NCI-H226 (cell line): ENCODE measurements at regions not wholly inside any gene's neighbourhood (a gene's known extent, or its start where the extent isn't known, plus 50 kb on each side); places are given as distances from the start of the nearest gene placed in this dataset.

Experiments used
- DNase-seq: peaks from one replicate; pipeline ENCODE4 v3.0.0-alpha.2; 2015

- DNase-seq, result no peak
Measured at GRCh38 chr2:236719192-236719635, 149.6 kb downstream of the ACKR3 start.

GRCh38 chr2:236720974-236721540 lies 151.4 kb downstream of the ACKR3 start:
- DNase-seq, result no peak

DNA sequence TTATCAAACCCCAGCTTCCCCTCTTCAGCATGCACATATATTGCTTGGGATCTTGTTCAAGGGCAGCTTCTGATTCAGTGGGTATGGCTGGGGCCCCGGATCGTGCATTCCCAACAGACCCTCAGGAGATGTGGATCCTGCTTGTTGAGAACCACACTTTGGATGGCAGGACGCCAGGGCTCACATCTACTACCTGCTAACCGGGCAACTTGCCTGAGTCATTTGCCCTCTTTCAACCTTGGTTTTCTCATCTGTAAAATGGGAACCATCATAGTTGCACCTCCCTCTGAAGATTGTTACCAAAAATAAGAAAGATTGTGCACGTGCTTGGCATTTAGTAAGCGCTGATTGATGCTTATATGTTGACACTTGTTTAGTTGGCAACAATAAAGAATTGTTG lies 154.6 kb downstream of the ACKR3 start:
- DNase-seq, result no peak

DNA sequence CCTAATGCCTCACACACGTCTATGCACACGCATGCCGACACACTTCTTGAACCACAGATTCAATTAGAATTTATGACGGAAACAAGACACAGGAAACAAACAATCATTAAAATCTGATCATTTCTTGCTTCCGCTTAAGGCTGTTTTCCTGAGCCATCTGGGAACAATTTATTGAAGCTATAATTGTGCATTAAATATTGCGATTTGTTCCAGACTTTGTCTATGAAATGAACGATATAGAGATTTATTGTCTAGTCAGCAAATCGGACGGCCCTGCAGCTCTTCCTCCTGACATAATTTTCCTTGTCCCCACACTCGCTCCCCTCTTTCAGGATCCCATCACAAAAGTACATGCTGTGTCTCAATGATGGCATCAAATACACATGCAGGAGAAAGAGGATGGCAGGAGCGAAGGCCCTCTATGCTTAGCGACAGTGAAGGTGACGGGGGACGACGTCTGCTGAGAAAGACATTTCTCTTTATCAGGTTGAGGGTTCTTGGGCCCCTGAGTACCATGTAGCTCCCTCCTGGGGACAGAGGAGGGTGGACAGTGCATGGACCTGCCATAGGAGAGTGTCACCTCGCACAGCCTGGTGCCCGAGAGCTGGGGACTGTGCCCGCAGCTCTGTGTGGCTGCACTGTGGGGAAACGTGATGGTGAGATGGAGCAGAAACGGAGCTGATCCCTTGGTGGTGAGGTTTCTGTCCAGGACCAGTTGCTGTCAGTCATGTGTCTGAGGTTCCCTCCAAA lies 157.3 kb downstream of the ACKR3 start:
- DNase-seq, result no peak

GRCh38 chr2:236728916-236729670 lies 159.5 kb downstream of the ACKR3 start:
- no peak for DNase-seq

DNA sequence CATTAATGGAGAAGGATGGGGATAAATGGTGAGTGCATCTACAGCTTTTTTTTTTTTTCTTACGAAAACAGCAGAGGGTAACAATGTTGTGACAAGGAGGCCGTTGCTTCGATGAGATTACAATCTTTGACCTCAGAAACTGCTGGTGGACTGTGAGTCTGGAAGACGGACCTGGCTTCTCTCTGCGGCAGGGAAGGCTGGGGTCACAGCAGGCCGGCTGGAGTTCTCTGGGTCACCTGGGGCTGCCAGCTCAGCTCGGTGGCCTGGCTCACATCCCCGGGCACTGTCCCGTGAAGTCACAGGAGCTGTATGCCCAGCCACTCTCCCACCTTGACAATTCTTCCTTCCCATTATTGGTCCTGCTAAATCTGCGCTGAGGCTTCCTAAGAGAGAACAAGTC lies 160.8 kb downstream of the ACKR3 start:
- DNase-seq, result no peak

GRCh38 chr2:236731767-236732580 lies 162.3 kb downstream of the ACKR3 start:
- no peak for DNase-seq

DNA sequence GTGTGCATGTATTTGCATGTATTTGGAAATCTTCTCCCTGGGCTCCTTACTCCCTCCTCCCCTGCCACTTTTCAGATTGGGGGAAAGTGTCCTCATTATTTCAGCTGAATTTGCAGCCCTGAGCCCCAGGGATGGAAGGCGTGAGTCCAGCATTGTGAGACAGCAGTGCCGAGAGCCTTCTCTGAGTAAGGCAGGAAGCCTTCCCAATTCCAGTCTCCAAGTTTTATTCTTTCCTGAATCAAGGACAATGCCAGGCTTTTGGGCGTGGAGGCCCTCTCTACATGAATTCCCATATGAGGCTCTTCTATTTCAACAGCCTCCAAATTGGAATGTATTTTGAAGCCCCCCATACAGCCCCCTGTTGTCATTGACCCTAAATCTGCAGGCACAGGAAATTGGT lies 163.5 kb downstream of the ACKR3 start:
- no peak for DNase-seq

- DNase-seq, result no peak
Measured at GRCh38 chr2:236735825-236736238, 166.2 kb downstream of the ACKR3 start.

DNA sequence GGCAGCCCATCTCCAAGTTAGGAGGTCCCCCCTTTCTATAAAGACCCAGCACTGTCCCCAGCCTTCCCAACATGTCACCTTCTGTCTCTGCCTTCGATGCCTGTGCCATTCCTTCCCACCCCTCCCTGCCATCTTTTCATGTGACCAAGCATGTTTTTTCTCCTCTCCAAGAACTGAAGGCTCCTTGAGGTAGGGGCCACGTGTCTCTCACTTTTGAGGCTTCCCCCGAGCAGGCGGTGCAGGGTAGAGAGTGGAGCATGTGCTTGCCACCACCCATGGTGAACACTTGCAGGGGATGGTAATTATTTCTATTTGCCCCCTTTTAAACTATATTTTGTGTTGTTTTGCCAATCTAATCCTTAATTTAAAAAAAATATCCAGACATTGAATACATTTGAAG lies 168.4 kb downstream of the ACKR3 start:
- DNase-seq, result no peak

DNA sequence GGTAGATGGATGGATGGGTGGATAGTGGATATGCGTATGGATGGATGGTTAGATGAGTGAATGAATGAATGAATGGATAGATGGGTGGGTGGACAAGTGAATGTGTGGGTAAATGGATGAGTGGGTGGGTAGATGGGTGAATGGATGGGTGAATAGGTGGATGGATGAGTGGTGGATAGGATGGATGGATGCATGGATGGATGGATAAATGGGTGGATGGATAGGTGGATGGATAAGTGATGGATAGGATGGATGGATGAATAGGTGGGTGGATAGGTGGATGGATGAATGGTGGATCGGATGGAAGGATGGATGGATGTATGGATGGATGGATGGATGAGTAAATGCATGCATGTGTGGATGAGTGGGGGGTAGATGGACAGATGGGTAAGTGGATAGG lies 169.3 kb downstream of the ACKR3 start:
- DNase-seq, result no peak

GRCh38 chr2:236739663-236740062 lies 170.0 kb downstream of the ACKR3 start:
- DNase-seq, result no peak

DNA sequence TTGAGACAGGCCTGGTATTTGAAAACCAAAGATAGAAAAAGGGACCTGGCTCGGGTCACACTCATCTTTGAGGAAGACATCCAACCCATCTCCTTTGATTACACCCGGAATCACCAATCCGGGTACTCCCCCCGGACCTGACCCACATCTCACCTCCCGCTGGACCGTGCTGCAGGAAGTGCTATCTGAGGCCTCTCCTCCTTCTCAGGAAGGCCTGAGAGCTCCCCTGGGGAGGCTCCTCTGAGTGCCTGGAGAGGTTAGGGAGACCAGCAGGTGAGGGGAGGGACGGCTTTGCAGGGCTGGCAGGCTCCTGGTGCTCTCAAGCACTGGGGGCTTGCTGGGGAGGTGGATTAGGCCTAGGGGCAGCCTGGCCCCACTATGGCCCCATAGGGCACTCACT lies 170.9 kb downstream of the ACKR3 start:
- no peak for DNase-seq

DNA sequence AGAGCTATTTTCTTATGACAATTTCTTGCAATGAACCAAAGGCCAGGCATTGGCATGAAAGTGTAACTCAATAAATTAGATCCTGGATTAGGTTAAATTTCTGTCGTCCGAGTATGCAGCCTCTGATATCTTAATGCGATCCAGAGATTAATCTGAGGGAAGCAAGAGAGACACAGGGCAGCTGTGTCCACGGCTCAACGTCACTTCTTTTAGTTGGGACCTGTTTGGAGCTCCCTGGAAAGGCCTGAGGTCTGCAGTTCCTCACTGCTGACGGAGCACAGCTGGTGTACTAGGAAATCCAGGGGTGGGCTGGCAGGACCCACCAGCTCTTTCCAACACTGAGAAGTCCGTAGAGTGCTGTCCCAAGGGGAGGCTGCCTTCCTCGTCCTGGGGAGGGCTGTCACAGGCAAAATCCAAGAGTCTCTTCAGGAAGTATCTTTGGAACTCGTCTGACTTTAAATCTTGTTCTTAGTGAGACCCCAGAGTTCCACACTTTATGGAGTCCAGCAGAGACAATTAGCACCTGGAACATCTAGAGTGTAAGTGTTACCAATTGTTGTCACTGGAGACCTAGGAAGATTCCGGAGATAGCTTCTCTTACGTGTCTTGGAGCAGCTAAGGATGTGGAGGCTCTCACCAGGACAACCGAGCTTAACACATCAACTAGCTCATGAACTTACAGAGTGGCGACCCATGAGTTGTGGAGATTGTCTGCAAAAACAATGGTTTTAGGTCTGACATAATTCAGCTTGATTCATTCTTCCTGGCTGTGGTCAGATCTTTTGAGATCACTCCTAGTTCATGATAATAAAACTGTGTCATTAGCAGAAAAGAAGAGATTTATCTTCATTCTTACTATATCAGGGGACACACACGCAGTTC lies 173.7 kb downstream of the ACKR3 start:
- peak; percentile 6 for DNase-seq

GRCh38 chr2:236743921-236744280 lies 174.3 kb downstream of the ACKR3 start:
- DNase-seq, result no peak

GRCh38 chr2:236744281-236744705 lies 174.7 kb downstream of the ACKR3 start:
- no peak for DNase-seq

GRCh38 chr2:236744716-236745115 lies 175.1 kb downstream of the ACKR3 start:
- no peak for DNase-seq

DNA sequence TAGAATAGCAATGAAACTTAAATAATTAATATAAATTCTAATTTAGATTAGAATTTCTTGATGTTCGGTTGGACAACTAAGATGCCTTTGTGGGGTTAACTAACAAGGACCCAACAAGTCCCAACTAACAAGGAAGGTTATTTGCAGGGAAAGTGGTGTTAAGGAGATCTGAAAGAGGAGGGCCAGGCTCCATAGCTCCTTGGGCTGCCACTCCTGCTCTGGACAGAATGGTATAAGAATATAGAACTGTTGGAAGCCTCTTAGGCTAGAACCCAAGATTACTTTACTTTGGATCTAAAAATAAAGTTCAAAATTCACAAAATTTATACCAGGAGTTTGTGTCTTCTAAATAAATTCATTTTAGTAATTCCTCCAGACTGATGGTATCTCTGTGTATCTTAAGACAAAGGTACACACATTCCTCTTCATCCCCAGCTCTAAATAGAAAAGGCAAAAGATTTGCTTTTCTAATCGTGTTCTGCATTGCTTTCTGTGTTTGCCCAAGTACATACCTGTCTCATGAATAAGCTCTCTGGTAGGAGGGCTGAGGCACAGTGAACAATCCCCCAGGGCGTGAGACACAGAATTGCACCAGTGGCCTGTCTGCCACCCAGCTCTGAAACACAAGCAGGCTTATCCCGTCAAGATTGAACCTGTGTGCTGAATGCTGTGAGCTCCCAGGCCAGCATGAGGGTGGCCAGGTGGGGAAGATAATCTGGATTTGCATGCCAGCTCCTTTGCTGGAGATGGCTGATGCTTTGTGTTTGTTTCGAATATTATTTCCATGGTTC lies 176.0 kb downstream of the ACKR3 start:
- DNase-seq, result peak; percentile 57

- DNase-seq, result no peak
Measured at GRCh38 chr2:236746833-236747232, 177.2 kb downstream of the ACKR3 start.

DNA sequence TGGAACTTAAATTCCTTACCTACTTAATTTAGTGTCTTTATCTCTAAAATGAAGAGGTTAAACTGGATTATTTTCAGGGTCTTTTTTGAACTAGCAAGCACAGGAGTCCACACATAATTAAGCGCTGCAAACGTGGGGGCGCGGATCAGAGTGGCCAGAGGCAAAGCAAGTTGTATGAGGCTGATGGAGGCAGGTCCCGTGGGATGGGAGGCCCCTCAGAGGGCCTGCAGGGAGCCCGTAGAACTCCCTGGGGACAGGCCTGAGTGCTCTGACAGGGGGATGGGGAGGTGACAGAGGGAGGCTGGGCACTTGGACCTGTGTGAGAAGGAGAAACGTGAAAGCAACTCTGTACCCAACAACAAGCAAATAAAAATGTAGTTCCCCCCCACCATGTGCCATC lies 177.8 kb downstream of the ACKR3 start:
- DNase-seq, result no peak

DNA sequence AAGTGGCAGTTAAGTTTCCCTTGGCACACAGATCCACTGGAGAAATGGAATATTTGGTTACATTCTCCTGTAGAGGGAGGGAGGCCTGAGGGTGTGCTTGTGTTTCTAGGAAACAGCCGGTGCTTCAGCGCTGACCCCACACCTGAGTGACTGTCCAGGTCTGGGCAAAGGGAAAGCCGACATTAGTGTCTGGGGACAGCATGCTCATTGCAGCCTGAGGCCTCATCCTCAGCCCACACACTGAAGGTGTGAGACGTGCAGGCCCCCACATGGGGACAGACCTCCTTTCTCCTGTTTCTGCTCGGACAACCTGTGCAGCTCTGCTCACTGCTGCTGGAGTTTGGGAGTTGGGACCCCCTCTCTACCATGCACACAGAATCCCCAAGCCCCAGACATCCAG lies 178.3 kb downstream of the ACKR3 start:
- no peak for DNase-seq
